LHCN-M2 (cell line): ENCODE measurements at regions not wholly inside any gene's neighbourhood (a gene's known extent, or its start where the extent isn't known, plus 50 kb on each side); places are given as distances from the start of the nearest gene placed in this dataset.
"Not testable (repeated sequence)": the region's sequence is repeated elsewhere in the genome, so short reads cannot be mapped to it uniquely, and the experiment has no call there.

Experiments
- DNase-seq: peaks from one replicate; pipeline ENCODE4 v3.0.0-alpha.2; 2012; ENCODE audit warnings: low read depth

- DNase-seq: not testable (repeated sequence)
Observed at GRCh38 chr21:5065240-5066211, 5455.9 kb upstream of the TPTE start.

- not testable (repeated sequence) for DNase-seq
Observed at GRCh38 chr21:5066682-5067251, 5454.6 kb upstream of the TPTE start.

DNA sequence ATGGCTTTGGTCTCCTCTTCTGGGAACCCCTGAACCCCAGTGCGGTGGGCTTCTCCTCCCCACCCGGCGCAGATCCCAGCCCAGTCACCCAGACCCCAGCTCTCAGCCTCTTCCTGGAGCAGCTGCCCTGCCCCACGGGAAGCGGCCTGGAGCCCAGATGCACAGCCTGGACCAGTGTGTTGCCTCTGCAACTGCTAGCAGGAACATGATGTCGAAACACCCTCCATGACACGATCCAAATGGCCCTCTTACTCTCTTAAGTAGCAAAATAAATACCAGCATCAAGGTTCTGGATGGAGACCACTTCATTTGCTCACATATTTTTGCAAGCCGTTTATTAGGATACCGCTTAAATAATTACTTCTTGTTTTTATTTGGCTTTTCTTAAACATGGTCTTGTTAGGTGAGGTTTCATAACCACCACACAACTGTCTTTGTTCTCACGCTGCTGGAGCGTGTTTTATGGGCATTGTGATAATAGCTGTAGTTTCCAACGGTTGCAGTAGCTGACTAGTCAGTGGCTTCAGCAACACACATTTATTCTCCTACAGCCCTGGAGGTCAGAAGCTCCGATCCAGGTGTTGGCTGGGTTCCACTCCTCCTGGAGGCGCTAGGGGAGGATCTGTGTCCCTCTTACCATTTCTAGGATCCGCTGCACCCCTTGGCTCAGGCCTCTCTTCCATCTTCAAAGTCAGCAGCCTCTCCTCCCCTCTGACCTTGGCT is 5453.9 kb upstream of the TPTE start:
- not testable (repeated sequence) for DNase-seq

- not testable (repeated sequence) for DNase-seq
Observed at GRCh38 chr21:5068649-5069048, 5452.7 kb upstream of the TPTE start.

DNA sequence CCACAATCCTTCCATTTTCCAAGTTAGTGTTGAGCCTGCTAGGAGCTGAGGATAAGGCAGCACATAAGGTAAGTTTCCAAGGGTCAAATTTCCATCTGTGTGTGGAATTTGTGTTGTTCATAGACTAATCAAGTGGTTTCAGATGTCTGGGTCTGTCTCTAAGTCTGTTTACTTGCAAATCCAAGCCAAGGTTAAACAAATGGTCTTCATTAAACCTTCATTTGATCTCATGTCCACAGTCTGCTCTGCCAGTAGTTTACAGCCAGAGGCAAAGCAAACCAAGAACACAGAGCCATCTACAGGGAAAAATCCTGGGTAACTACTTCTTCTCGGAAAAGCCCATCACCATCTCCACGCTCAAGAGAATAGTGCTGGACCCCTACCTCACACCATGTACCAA is 5450.2 kb upstream of the TPTE start:
- not testable (repeated sequence) for DNase-seq

DNA sequence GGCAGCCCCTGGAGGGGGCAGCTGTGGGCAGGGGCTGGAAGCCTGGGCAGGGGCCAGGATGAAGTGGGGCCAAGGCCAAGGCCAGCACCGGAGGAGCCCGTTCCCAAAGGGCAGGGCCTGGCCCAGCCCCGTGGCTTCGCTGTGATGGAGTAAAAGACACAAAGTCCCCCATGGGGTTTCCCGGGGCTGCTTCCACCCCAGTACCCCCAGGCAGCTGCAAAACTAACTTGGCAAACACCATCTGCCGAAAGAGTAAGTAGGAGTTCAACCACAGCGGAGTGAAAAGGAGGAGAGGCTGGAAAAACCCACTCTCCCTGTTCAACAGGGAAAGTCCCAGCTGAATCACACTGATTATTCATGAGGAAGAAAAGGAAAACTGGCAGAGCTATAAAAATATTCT is 5444.5 kb upstream of the TPTE start:
- DNase-seq: not testable (repeated sequence)

GRCh38 chr21:5079361-5079760 is 5442.0 kb upstream of the TPTE start:
- DNase-seq: not testable (repeated sequence)

DNA sequence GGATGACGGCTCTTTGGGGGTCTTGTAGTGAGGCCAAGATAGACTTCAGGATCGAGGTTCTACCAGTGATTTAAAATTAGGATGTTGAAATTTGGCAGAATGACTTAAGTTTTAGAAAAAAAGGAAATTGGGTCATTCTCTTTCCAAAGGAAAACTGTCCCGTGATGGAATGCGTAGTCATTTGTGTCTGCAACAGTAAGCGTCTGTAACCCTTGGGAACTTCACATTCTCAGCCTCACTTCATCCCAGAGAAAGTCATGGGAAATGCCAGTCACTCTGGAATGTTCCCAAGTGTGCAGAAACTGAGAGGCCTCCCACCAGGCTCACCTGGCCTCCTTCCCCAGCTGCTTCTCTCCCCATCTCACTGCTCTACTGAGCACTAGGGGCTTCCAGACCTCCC is 5441.4 kb upstream of the TPTE start:
- not testable (repeated sequence) for DNase-seq

DNA sequence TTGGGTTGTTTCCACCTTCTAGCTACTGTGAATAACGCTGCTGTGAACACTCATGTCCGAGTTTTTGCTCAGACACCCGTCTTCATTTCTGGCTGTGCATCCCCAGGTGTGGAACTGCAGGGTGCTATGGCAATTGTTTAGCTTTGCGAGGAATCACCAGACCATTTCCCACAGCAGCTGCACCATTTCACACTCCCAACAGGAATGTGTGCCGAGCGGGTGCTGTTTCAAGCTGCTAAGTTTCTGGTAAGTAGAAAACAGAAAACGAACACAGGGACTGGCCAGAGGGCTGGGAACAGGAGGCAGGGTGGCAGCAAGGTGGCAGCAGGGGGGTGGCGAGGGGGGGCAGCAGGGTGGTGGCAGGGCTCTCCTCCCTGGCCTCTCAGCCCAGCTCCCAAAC is 5437.1 kb upstream of the TPTE start:
- not testable (repeated sequence) for DNase-seq

DNA sequence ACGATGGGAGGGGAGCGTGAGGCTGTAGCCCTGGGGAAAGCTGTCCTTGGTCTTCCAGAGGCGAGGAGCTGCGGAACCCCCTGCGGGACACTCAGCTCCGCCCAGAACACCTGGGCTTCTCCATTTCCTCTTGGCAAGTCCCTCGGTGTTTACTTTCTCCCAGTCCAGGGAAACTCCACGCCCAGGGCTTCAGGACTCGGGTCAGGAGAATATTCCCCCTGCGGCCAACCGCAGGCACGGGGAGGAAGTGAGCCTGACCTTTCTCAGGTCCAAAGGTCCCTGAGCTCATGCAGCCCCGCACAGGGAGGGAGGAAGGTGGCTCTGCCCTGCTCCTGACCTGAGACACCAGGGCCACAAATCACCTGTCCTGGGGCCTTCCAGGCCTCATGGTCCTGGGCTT is 5435.9 kb upstream of the TPTE start:
- DNase-seq: not testable (repeated sequence)

- not testable (repeated sequence) for DNase-seq
Observed at GRCh38 chr21:5086416-5086815, 5435.0 kb upstream of the TPTE start.

DNA sequence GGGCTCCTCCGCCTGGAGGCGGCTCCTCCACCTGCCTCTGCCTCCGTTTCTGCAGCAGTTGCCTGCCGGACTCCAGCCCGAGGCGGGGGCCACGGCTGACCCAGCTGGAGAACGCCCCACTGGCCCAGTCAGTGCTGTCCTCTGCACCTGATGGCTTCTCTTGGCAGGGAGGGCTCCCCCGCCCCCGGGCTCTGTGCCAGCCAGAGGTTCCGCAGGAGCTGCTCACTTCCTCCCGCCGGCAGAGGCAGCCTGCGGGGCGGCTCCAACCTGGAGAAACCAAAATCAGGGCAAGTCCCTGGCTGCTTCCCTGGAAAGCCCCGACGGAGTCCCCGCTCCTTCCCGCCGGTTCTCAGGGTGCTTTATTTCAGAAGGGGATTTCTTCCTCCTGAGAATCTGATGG is 5432.6 kb upstream of the TPTE start:
- not testable (repeated sequence) for DNase-seq

GRCh38 chr21:5089399-5090089 is 5431.8 kb upstream of the TPTE start:
- DNase-seq: not testable (repeated sequence)

GRCh38 chr21:5090132-5091079 is 5431.0 kb upstream of the TPTE start:
- not testable (repeated sequence) for DNase-seq

DNA sequence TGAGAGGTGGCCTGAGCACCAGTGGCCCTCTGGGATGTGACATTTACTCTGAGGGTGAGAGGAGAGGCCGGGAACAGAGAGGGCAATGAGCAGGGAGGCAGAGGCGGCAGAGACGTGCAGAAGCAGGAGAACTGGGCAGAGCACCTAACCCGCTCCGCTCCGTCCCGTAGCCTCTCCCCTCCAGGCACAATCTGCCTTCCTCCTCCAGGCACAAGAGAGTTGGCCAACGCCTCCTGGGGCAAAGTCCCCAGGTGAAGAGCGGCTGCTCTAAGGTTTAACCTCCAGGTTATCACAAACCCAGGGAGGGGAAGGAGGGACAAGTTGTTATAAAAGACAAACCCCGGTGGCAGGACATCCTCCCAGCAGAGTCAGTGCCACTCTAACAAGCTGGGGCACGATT is 5430.1 kb upstream of the TPTE start:
- not testable (repeated sequence) for DNase-seq

GRCh38 chr21:5095628-5096027 is 5425.8 kb upstream of the TPTE start:
- DNase-seq: not testable (repeated sequence)

GRCh38 chr21:5098010-5098743 is 5423.2 kb upstream of the TPTE start:
- not testable (repeated sequence) for DNase-seq

DNA sequence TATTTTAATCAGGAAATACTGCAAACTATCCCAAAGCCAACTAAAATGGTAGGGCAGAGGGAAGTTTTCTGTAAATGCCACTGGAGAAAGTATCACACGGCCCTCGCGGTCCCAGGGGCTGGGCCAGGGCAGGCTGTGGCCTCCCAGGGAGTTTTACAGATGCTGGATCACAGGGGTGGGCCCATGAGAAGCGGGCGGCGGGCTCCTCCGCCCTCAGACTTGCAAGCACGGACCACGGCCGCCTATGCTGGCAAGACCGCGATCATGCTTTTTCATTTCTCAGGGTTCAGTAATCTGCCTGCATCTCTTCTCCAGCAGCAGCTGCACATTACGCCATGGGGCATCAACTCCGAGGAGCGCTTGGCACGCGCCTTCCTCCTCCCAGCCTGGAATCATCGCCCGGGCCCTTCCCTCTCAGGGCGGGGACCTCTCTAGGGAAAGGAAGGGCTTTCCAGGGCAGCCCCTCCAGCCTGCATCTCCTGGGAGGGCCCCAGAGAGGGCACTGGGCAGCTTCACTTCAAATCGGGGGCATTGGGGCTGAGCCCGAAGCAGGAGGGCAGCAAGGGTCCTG is 5420.7 kb upstream of the TPTE start:
- not testable (repeated sequence) for DNase-seq

- not testable (repeated sequence) for DNase-seq
Observed at GRCh38 chr21:5101749-5102148, 5419.6 kb upstream of the TPTE start.
